Adrenal gland (tissue), 5 donors: ENCODE measurements at regions not wholly inside any gene's neighbourhood (a gene's known extent, or its start where the extent isn't known, plus 50 kb on each side); places are given as distances from the start of the nearest gene placed in this dataset.

Source experiments
- POLR2A ChIP-seq, 2 donors: fragments of 450-650 bp; IDR thresholded peaks; one replicate each; pipeline ENCODE4 v1.6.1; 2017; ENCODE audit warnings: antibody characterized with exemption in 2 of 2, mild to moderate bottlenecking in 2 of 2, moderate library complexity in 1 of 2
- TF ChIP-seq, protein P1 (sequence below), 6 experiments: fragments of 450-650 bp in 4 of 6; fragments of 200-600 bp in 2 of 6; sonication (generic) in 1 of 6; IDR thresholded peaks; 1 replicate in 5 of 6; 2 replicates in 1 of 6; pipeline versions ENCODE4 v1.5.1 to v1.8.0; 2016 to 2021; ENCODE audit warnings: antibody characterized with exemption in 6 of 6, mild to moderate bottlenecking in 2 of 6, moderate library complexity in 1 of 6
- donor health status: DM: no; HTN: no; CAD: no.

DNA sequence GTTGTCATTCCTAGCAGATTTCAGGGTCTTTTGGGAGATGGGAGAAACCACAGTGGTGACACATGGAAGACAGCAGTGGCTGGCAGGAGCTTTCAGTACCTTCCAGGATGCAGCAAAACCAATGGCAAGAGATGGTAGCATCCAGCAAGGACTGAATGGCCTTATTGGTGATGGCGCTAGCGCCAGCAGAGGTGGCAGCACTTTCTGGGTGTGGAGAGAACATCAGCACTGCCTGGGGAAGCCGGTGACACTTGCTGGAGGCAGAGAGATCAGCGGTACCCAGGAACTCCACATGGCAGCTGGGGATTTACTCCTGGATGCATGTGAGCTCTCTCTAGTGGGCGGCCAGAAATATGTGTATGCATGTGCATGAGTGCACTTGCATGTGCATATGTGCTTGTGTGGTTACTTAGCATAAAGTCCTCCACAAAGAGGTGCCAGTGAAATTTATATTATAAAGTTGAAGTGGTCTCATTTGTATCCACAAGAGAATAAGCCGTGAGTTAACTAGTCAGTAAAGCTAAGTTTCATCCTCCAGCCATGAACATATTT lies 364.7 kb downstream of the LMX1A start:
- TF ChIP-seq, protein P1, sequence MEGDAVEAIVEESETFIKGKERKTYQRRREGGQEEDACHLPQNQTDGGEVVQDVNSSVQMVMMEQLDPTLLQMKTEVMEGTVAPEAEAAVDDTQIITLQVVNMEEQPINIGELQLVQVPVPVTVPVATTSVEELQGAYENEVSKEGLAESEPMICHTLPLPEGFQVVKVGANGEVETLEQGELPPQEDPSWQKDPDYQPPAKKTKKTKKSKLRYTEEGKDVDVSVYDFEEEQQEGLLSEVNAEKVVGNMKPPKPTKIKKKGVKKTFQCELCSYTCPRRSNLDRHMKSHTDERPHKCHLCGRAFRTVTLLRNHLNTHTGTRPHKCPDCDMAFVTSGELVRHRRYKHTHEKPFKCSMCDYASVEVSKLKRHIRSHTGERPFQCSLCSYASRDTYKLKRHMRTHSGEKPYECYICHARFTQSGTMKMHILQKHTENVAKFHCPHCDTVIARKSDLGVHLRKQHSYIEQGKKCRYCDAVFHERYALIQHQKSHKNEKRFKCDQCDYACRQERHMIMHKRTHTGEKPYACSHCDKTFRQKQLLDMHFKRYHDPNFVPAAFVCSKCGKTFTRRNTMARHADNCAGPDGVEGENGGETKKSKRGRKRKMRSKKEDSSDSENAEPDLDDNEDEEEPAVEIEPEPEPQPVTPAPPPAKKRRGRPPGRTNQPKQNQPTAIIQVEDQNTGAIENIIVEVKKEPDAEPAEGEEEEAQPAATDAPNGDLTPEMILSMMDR (IDR thresholded peaks at IDR 0.05): no peak
- no peak for TF ChIP-seq POLR2A (IDR thresholded peaks at IDR 0.05)
